ENCODE measurements at regions not wholly inside any gene's neighbourhood (a gene's known extent, or its start where the extent isn't known, plus 50 kb on each side); places are given as distances from the start of the nearest gene placed in this dataset.

- no peak for TF ChIP-seq POLR2A (IDR thresholded peaks at IDR 0.05; ENCODE audit: low read length)
- no peak for TF ChIP-seq GATA1 (IDR thresholded peaks at IDR 0.05; ENCODE audit: low read depth, low read length)
These were observed 105.3 kb downstream of the PTGS2 start for GRCh38 chr1:186574926-186575325.
